IMR-90 (cell line): ENCODE measurements at regions not wholly inside any gene's neighbourhood (a gene's known extent, or its start where the extent isn't known, plus 50 kb on each side); places are given as distances from the start of the nearest gene placed in this dataset.
A peak's percentile ranks its signal among the peaks of the same experiment; 100 is the strongest.

ENCODE experiments used
- ATAC-seq: fragments of 200-7000 bp; cut with Tn5 transposase; 2 replicates; pipeline ENCODE4 v1.9.1; 2020; ENCODE audit warnings: low read depth, mild to moderate bottlenecking, moderate library complexity
- BruUV-seq: library from RNA; stranded (reverse); fragments of 400-500 nt; replicated peaks from 2 replicates; lab custom pipeline; 2021; lab: Mats Ljungman, UMichigan
- CTCF ChIA-PET: fragments of 300-600 bp; formaldehyde crosslinking; extraction: SDS; loops from one replicate; lab custom pipeline; 2021; ENCODE audit warnings: antibody characterized with exemption; lab: Yijun Ruan, JAX
- POLR2A ChIA-PET: fragments of 300-600 bp; sonication (Branson Sonifier 250); formaldehyde crosslinking; loops from one replicate; lab custom pipeline; 2022; ENCODE audit warnings: antibody characterized with exemption; ENCODE audit not compliant: unreplicated experiment; lab: Charles Lee
- DNase-seq: peaks from one replicate; pipeline ENCODE4 v3.0.0; 2013
- H2AFZ ChIP-seq: replicated peaks from 2 replicates; pipeline ENCODE3; 2013; ENCODE audit warnings: low read length, mild to moderate bottlenecking; ENCODE audit not compliant: poor library complexity
- H2AK5ac ChIP-seq: 2 replicates; pipeline ENCODE4 v1.6.1; 2013; ENCODE audit warnings: low read depth, low read length, inconsistent platforms
- H2AK9ac ChIP-seq: replicated peaks from 2 replicates; pipeline ENCODE3; 2013; ENCODE audit warnings: mild to moderate bottlenecking, low read depth, low read length, moderate library complexity; ENCODE audit not compliant: poor library complexity
- H2BK120ac ChIP-seq: 2 replicates; pipeline ENCODE4 v1.6.1; 2013; ENCODE audit warnings: low read depth, low read length, inconsistent platforms
- H2BK15ac ChIP-seq: 3 replicates; pipeline ENCODE4 v1.6.1; 2013; ENCODE audit warnings: low read depth, low read length, inconsistent platforms
- H2BK20ac ChIP-seq: 2 replicates; pipeline ENCODE4 v1.6.1; 2013; ENCODE audit warnings: low read depth, mild to moderate bottlenecking, inconsistent platforms, low read length, moderate library complexity
- H2BK5ac ChIP-seq: 2 replicates; pipeline ENCODE4 v1.6.1; 2013; ENCODE audit warnings: mild to moderate bottlenecking, low read depth, low read length, inconsistent platforms; ENCODE audit not compliant: poor library complexity, severe bottlenecking
- H3K14ac ChIP-seq: replicated peaks from 2 replicates; pipeline ENCODE4 v1.6.1; 2013; ENCODE audit warnings: low read depth, low read length, inconsistent platforms
- H3K18ac ChIP-seq: 2 replicates; pipeline ENCODE4 v1.6.1; 2013; ENCODE audit warnings: low read depth, low read length, control low read depth
- H3K23ac ChIP-seq: 2 replicates; pipeline ENCODE4 v1.6.1; 2013; ENCODE audit warnings: low read depth, low read length, inconsistent platforms
- H3K27ac ChIP-seq: 2 replicates; pipeline ENCODE4 v1.5.1; 2013; ENCODE audit warnings: mild to moderate bottlenecking, control low read depth, low read length; ENCODE audit not compliant: insufficient read depth
- H3K27me3 ChIP-seq: 2 replicates; pipeline ENCODE4 v1.6.1; 2013; ENCODE audit warnings: low read length; ENCODE audit not compliant: control insufficient read depth, insufficient read depth
- H3K36me3 ChIP-seq: 2 replicates; pipeline ENCODE4 v1.6.1; 2013; ENCODE audit warnings: low read length, mixed read lengths; ENCODE audit not compliant: control insufficient read depth, insufficient read depth
- H3K4ac ChIP-seq: 2 replicates; pipeline ENCODE4 v1.6.1; 2013; ENCODE audit warnings: low read depth, low read length, inconsistent platforms
- H3K4me1 ChIP-seq: 2 replicates; pipeline ENCODE4 v1.6.1; 2013; ENCODE audit warnings: low read length, mixed read lengths; ENCODE audit not compliant: control insufficient read depth, insufficient read depth
- H3K4me2 ChIP-seq: 2 replicates; pipeline ENCODE4 v1.6.1; 2013; ENCODE audit warnings: low read depth, mild to moderate bottlenecking, control low read depth, low read length, moderate library complexity
- H3K4me3 ChIP-seq: 2 replicates; pipeline ENCODE4 v1.5.1; 2013; ENCODE audit warnings: low read depth, mild to moderate bottlenecking, control low read depth, low read length, moderate library complexity; ENCODE audit not compliant: insufficient read depth
- H3K56ac ChIP-seq: 2 replicates; pipeline ENCODE4 v1.6.1; 2013; ENCODE audit warnings: low read length, inconsistent platforms; ENCODE audit not compliant: insufficient read depth; ENCODE audit errors: extremely low read depth
- H3K79me1 ChIP-seq, 2 experiments: 2 replicates each; pipeline ENCODE4 v1.6.1; 2013; ENCODE audit warnings: low read length in 2 of 2, inconsistent platforms in 1 of 2, low read depth in 1 of 2
- H3K9ac ChIP-seq: 2 replicates; pipeline ENCODE4 v1.6.1; 2013; ENCODE audit warnings: low read depth, low read length, control low read depth
- H3K9me1 ChIP-seq: 2 replicates; pipeline ENCODE4 v1.6.1; 2013; ENCODE audit warnings: low read length, inconsistent platforms; ENCODE audit not compliant: insufficient read depth
- H3K9me3 ChIP-seq: 2 replicates; pipeline ENCODE4 v1.6.1; 2013; ENCODE audit warnings: low read length; ENCODE audit not compliant: control insufficient read depth, insufficient read depth
- H4K20me1 ChIP-seq: 2 replicates; pipeline ENCODE4 v1.6.1; 2013; ENCODE audit warnings: low read length, inconsistent platforms; ENCODE audit not compliant: insufficient read depth
- H4K5ac ChIP-seq: 2 replicates; pipeline ENCODE4 v1.6.1; 2013; ENCODE audit warnings: mild to moderate bottlenecking, low read depth, low read length, control low read depth
- H4K8ac ChIP-seq, 2 experiments: 2 replicates each; pipeline ENCODE4 v1.6.1; 2013; ENCODE audit warnings: low read depth in 2 of 2, low read length in 2 of 2, control low read depth in 1 of 2, inconsistent platforms in 1 of 2
- H4K91ac ChIP-seq: 2 replicates; pipeline ENCODE4 v1.6.1; 2013; ENCODE audit warnings: low read depth, low read length, inconsistent platforms; ENCODE audit not compliant: insufficient read depth
- CEBPB ChIP-seq: IDR thresholded peaks from 2 replicates; pipeline ENCODE4 v1.6.1; 2012; ENCODE audit warnings: low read depth, low read length, improper control_type of control experiment
- CTCF ChIP-seq: conservative IDR thresholded peaks from 2 replicates; pipeline ENCODE4 v1.5.1; 2012; ENCODE audit warnings: mild to moderate bottlenecking, low read depth, low read length, improper control_type of control experiment
- FOS ChIP-seq: fragments of 150-350 bp; IDR thresholded peaks from 2 replicates; pipeline ENCODE4 v1.6.1; 2016; ENCODE audit warnings: low read depth, low read length
- MAFK ChIP-seq: IDR thresholded peaks from 2 replicates; pipeline ENCODE4 v1.6.1; 2012; ENCODE audit warnings: low read depth, low read length, improper control_type of control experiment
- MAZ ChIP-seq: IDR thresholded peaks from 2 replicates; pipeline ENCODE4 v1.6.1; 2012; ENCODE audit warnings: low read depth, mild to moderate bottlenecking, low read length, improper control_type of control experiment, moderate library complexity, borderline replicate concordance
- RAD21 ChIP-seq: IDR thresholded peaks from 2 replicates; pipeline ENCODE4 v1.6.1; 2012; ENCODE audit warnings: low read length, improper control_type of control experiment
- RCOR1 ChIP-seq: IDR thresholded peaks from 2 replicates; pipeline ENCODE4 v1.6.1; 2012; ENCODE audit warnings: mild to moderate bottlenecking, low read length, improper control_type of control experiment; ENCODE audit not compliant: insufficient replicate concordance
- WGBS, 2 experiments: methylation state at CpG; one replicate each; pipeline versions ENCODE4 v1.1.5 to v1.1.7; 2013; ENCODE audit warnings: missing lambda C conversion rate in 2 of 2; ENCODE audit not compliant: insufficient read length in 1 of 2; ENCODE audit errors: extremely low coverage in 2 of 2; 5-methylcytosine and 5-hydroxymethylcytosine counted together
- dilution Hi-C: fragments of 300-500 bp; cut with HindIII; formaldehyde crosslinking; loops from one replicate; pipeline ENCODE4 v1.14.3; 2018; ENCODE audit warnings: low sequenced_read_pairs; ENCODE audit not compliant: unreplicated experiment
- in situ Hi-C: fragments of 300-500 bp; cut with MboI; formaldehyde crosslinking; loops from 3 replicates; pipeline ENCODE4 v1.14.3; 2019; ENCODE audit warnings: low sequenced_read_pairs, inconsistent platforms, mixed read lengths
- intact Hi-C: fragments of 100-400 bp; cut with micrococcal nuclease; formaldehyde crosslinking; loops from 2 replicates; pipeline ENCODE4 v1.10.0; 2022

GRCh38 chr13:27341616-27342015 lies 71.0 kb downstream of the RASL11A start:
- dilution Hi-C loops (no loop called here), in situ Hi-C loops (no loop called here), intact Hi-C loops (no loop called here)
- Histone ChIP-seq H3K9me1 (peaks cover 5% of the 10 kb centered on the region), H3K27ac (no peak overlapping the region), H3K4me1 (peaks cover 4% of the 10 kb centered on the region), H3K14ac (no peak overlapping the region), H3K4me3 (no peak overlapping the region), H3K27me3 (no peaks in the 10 kb centered on the region; the same call in 1 of the 2 replicates), H2BK120ac (no peak overlapping the region), H3K9me3 (no peaks in the 10 kb centered on the region), H3K4ac (no peak overlapping the region; the same call in 1 of the 2 replicates), H2BK20ac (peak overlapping the region; percentile 49; the same call in 1 of the 2 replicates), H2AK5ac (no peak overlapping the region), H2AFZ (no peak overlapping the region), H3K9ac (no peak overlapping the region), H3K36me3 (no peaks in the 10 kb centered on the region), H2BK15ac (no peak overlapping the region), H3K4me2 (no peak overlapping the region), H3K23ac (no peak overlapping the region), H3K79me1 (no peaks in the 10 kb centered on the region), H4K20me1 (no peaks in the 10 kb centered on the region), H4K8ac (peak overlapping the region in 1 of 2 experiments; percentile 5; a peak in 1 of 4 replicates), H3K56ac (no peak overlapping the region), H4K5ac (no peak overlapping the region), H3K18ac (no peak overlapping the region), H2BK5ac (no peak overlapping the region), H2AK9ac (no peak overlapping the region), H4K91ac (no peak overlapping the region; the same call in 1 of the 2 replicates)
- WGBS, 2 experiments, result no CpG with 5 or more reads among the region's 6 CpGs
- DNase-seq (no peak), ATAC-seq (peak; percentile 64)
- POLR2A ChIA-PET, result no interaction called here
- TF ChIP-seq CEBPB (peak; percentile 29; the same call in 1 of the 2 replicates), MAZ (no peak), RAD21 (no peak), MAFK (no peak), FOS (no peak), CTCF (no peak), RCOR1 (no peak)
- CTCF ChIA-PET, result interaction anchor here (1.8 kb wide), 1 partner anchor 12 kb away, joined by 6 read pairs; no protein-coding TSS in a partner anchor
- no TSS peak for BruUV-seq
